ENCODE measurements at regions not wholly inside any gene's neighbourhood (a gene's known extent, or its start where the extent isn't known, plus 50 kb on each side); places are given as distances from the start of the nearest gene placed in this dataset.

GRCh38 chr1:201750120-201750519 is 78.8 kb upstream of the IPO9 start:
- H3K27me3 ChIP-seq, result no peaks in the 10 kb centered on the region
- TF ChIP-seq CTCF (IDR thresholded peaks at IDR 0.05), result no peak
- no peak for TF ChIP-seq POLR2A (IDR thresholded peaks at IDR 0.05)
- ATAC-seq, result no peak
- no peak for DNase-seq
- H3K4me1 ChIP-seq, result no peaks in the 10 kb centered on the region
- H3K9me3 ChIP-seq, result no peaks in the 10 kb centered on the region
- no peak overlapping the region for H3K4me3 ChIP-seq
- no peak overlapping the region for H3K27ac ChIP-seq
- WGBS (ENCODE audit: insufficient coverage, low coverage, low lambda C conversion rate, missing lambda C conversion rate), result 29% methylated on average over 3 of the region's 3 CpGs
- intact Hi-C loops (cut with DNase I), result no loop called here
- H3K36me3 ChIP-seq, result no peaks in the 10 kb centered on the region

- 69% methylated on average over 1 of the region's 1 CpG for WGBS (ENCODE audit: insufficient coverage, low coverage, low lambda C conversion rate, missing lambda C conversion rate)
- H3K4me3 ChIP-seq, result no peak overlapping the region
- no peaks in the 10 kb centered on the region for H3K9me3 ChIP-seq
- DNase-seq (no peak), ATAC-seq (no peak)
- H3K4me1 ChIP-seq, result no peaks in the 10 kb centered on the region
- H3K27ac ChIP-seq, result no peak overlapping the region
- intact Hi-C loops (cut with DNase I), result no loop called here
- TF ChIP-seq POLR2A (IDR thresholded peaks at IDR 0.05) (no peak), CTCF (IDR thresholded peaks at IDR 0.05) (no peak)
- no peaks in the 10 kb centered on the region for H3K27me3 ChIP-seq
- H3K36me3 ChIP-seq, result no peaks in the 10 kb centered on the region
These were observed 78.0 kb upstream of the IPO9 start for GRCh38 chr1:201750934-201751333.

GRCh38 chr1:201751872-201752271 is 77.1 kb upstream of the IPO9 start:
- no peak overlapping the region for H3K27ac ChIP-seq
- intact Hi-C loops (cut with DNase I), result no loop called here
- no peak overlapping the region for H3K4me3 ChIP-seq
- DNase-seq, result no peak
- no peak for TF ChIP-seq CTCF (IDR thresholded peaks at IDR 0.05)
- no peak for TF ChIP-seq POLR2A (IDR thresholded peaks at IDR 0.05)
- ATAC-seq, result no peak
- H3K9me3 ChIP-seq, result no peaks in the 10 kb centered on the region
- WGBS (ENCODE audit: insufficient coverage, low coverage, low lambda C conversion rate, missing lambda C conversion rate), result 65% methylated on average over 4 of the region's 4 CpGs
- H3K36me3 ChIP-seq, result no peaks in the 10 kb centered on the region
- no peaks in the 10 kb centered on the region for H3K27me3 ChIP-seq
- no peaks in the 10 kb centered on the region for H3K4me1 ChIP-seq

- Histone ChIP-seq H3K27ac (no peak overlapping the region), H3K4me1 (no peaks in the 10 kb centered on the region), H3K27me3 (no peaks in the 10 kb centered on the region), H3K4me3 (no peak overlapping the region), H3K36me3 (no peaks in the 10 kb centered on the region), H3K9me3 (no peaks in the 10 kb centered on the region)
- ATAC-seq (no peak), DNase-seq (no peak)
- TF ChIP-seq CTCF (IDR thresholded peaks at IDR 0.05) (no peak), POLR2A (IDR thresholded peaks at IDR 0.05) (no peak)
- WGBS (ENCODE audit: insufficient coverage, low coverage, low lambda C conversion rate, missing lambda C conversion rate), result 77% methylated on average over 2 of the region's 2 CpGs
- intact Hi-C loops (cut with DNase I), result no loop called here
These were observed 76.6 kb upstream of the IPO9 start for GRCh38 chr1:201752333-201752732.

GRCh38 chr1:201753492-201753891 is 75.5 kb upstream of the IPO9 start:
- TF ChIP-seq CTCF (IDR thresholded peaks at IDR 0.05) (no peak), POLR2A (IDR thresholded peaks at IDR 0.05) (no peak)
- Histone ChIP-seq H3K4me1 (no peaks in the 10 kb centered on the region), H3K36me3 (no peaks in the 10 kb centered on the region), H3K9me3 (no peaks in the 10 kb centered on the region), H3K27ac (no peak overlapping the region), H3K27me3 (no peaks in the 10 kb centered on the region), H3K4me3 (no peak overlapping the region)
- WGBS (ENCODE audit: insufficient coverage, low coverage, low lambda C conversion rate, missing lambda C conversion rate), result 59% methylated on average over 3 of the region's 3 CpGs
- DNase-seq (no peak), ATAC-seq (no peak)
- intact Hi-C loops (cut with DNase I), result no loop called here

Data from right lobe of liver (tissue), 6 donors.